ENCODE measurements at regions not wholly inside any gene's neighbourhood (a gene's known extent, or its start where the extent isn't known, plus 50 kb on each side); places are given as distances from the start of the nearest gene placed in this dataset.

- TF ChIP-seq GATA2 (IDR thresholded peaks at IDR 0.05; ENCODE audit: low read depth, low read length), result no peak
- no peak for TF ChIP-seq GATA3 (IDR thresholded peaks at IDR 0.05; ENCODE audit: low read depth, low read length)
These were observed 370.5 kb upstream of the FAT1 start for GRCh38 chr4:187094144-187094543.
